ENCODE measurements at regions not wholly inside any gene's neighbourhood (a gene's known extent, or its start where the extent isn't known, plus 50 kb on each side); places are given as distances from the start of the nearest gene placed in this dataset.
A peak's percentile ranks its signal among the peaks of the same experiment; 100 is the strongest.

- H3K4ac ChIP-seq (replicated peaks; ENCODE audit: insufficient read length, low read depth, low read length), result no peak overlapping the region
- H3K56ac ChIP-seq (replicated peaks; ENCODE audit: insufficient read length, low read depth, low read length), result no peak overlapping the region
- no peak overlapping the region for H3K27ac ChIP-seq (ENCODE audit: low read depth, low read length)
- no peak overlapping the region for H2BK5ac ChIP-seq (ENCODE audit: low read depth, low read length)
- no peaks in the 10 kb centered on the region for H3K27me3 ChIP-seq (replicated peaks in 1 of 4; ENCODE audit: control insufficient read depth in 3 of 4, extremely low read depth in 1 of 4, insufficient read depth in 3 of 4, low read length in 3 of 4)
- WGBS, 2 experiments (ENCODE audit: extremely low coverage in 1 of 2, insufficient coverage in 1 of 2, insufficient read length in 1 of 2, insufficient replicate concordance in 2 of 2, low coverage in 1 of 2, low lambda C conversion rate in 2 of 2, missing lambda C conversion rate in 1 of 2), result 61% methylated on average over 1 of the region's 1 CpG; no CpG with 5 or more reads in 1 of the 2 experiments
- peak; percentile 30 to 42; a peak in 3 of 4 replicates for TF ChIP-seq RAD21 (IDR thresholded peaks at IDR 0.05 in 1 of 2, conservative IDR thresholded peaks at IDR 0.05 in 1 of 2; ENCODE audit: low read depth in 2 of 2, low read length in 2 of 2)
- TF ChIP-seq, protein P1, sequence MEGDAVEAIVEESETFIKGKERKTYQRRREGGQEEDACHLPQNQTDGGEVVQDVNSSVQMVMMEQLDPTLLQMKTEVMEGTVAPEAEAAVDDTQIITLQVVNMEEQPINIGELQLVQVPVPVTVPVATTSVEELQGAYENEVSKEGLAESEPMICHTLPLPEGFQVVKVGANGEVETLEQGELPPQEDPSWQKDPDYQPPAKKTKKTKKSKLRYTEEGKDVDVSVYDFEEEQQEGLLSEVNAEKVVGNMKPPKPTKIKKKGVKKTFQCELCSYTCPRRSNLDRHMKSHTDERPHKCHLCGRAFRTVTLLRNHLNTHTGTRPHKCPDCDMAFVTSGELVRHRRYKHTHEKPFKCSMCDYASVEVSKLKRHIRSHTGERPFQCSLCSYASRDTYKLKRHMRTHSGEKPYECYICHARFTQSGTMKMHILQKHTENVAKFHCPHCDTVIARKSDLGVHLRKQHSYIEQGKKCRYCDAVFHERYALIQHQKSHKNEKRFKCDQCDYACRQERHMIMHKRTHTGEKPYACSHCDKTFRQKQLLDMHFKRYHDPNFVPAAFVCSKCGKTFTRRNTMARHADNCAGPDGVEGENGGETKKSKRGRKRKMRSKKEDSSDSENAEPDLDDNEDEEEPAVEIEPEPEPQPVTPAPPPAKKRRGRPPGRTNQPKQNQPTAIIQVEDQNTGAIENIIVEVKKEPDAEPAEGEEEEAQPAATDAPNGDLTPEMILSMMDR (IDR thresholded peaks at IDR 0.05; ENCODE audit: control extremely low read depth in 1 of 3, insufficient read depth in 1 of 3, low read depth in 1 of 3, low read length in 3 of 3), result peak in 2 of 3 experiments; percentile 18 to 25; a peak in 2 of 4 replicates
- no peak for TF ChIP-seq TBP (IDR thresholded peaks at IDR 0.05; ENCODE audit: low read depth, low read length)
- no peak overlapping the region for H2BK12ac ChIP-seq (ENCODE audit: low read depth, low read length)
- H4K5ac ChIP-seq (ENCODE audit: insufficient read length, low read depth, low read length), result no peak overlapping the region
- peaks cover 0 to 6% of the 10 kb centered on the region in 2 experiments; a peak in 2 of 4 replicates for H3K9me3 ChIP-seq (ENCODE audit: insufficient read depth in 2 of 2, low read depth in 1 of 2, low read length in 1 of 2)
- no peak overlapping the region for H4K91ac ChIP-seq (replicated peaks; ENCODE audit: insufficient read length, low read length)
- no peak overlapping the region for H3K18ac ChIP-seq (ENCODE audit: extremely low read depth, low read length)
- no peaks in the 10 kb centered on the region for H3K79me2 ChIP-seq (ENCODE audit: control insufficient read depth in 1 of 2, insufficient read depth in 2 of 2, low read length in 2 of 2)
- ChIA-PET CTCF (ENCODE audit: partially characterized antibody) (interaction anchor here (0.6 to 3.3 kb wide), 21 partner anchors 9 to 771 kb away, joined by 3 to 16 read pairs (median 3); no protein-coding TSS in a partner anchor), POLR2A (ENCODE audit: partially characterized antibody) (no interaction called here)
- no peaks in the 10 kb centered on the region for H4K20me1 ChIP-seq (replicated peaks in 1 of 2; ENCODE audit: control insufficient read depth in 1 of 2, insufficient read depth in 2 of 2, low read length in 2 of 2)
- H3K36me3 ChIP-seq (ENCODE audit: control insufficient read depth in 2 of 4, insufficient read depth in 4 of 4, low read length in 3 of 4), result no peaks in the 10 kb centered on the region
- H3K23ac ChIP-seq (ENCODE audit: insufficient read length), result no peak overlapping the region
- no peak overlapping the region for H2BK20ac ChIP-seq (ENCODE audit: low read length)
- no peak overlapping the region for H4K8ac ChIP-seq (ENCODE audit: extremely low read depth, insufficient read depth, low read length)
- no peak overlapping the region for H3K9ac ChIP-seq (replicated peaks in 1 of 4; ENCODE audit: extremely low read depth in 1 of 4, low read depth in 3 of 4, low read length in 3 of 4)
- no peak overlapping the region for H3K4me3 ChIP-seq (ENCODE audit: extremely low read depth in 1 of 4, insufficient read depth in 2 of 4, low read depth in 3 of 4, low read length in 4 of 4)
- FAIRE-seq (no peak), DNase-seq (ENCODE audit: low read depth in 1 of 2, low spot score in 2 of 2) (no peak)
- H3K4me2 ChIP-seq (ENCODE audit: insufficient read depth in 1 of 2, low read depth in 2 of 2, low read length in 2 of 2), result no peak overlapping the region
- H3K4me1 ChIP-seq (replicated peaks in 1 of 4; ENCODE audit: control insufficient read depth in 3 of 4, insufficient read depth in 4 of 4, low read length in 3 of 4), result no peaks in the 10 kb centered on the region
- H2AK5ac ChIP-seq (ENCODE audit: low read depth, low read length), result no peak overlapping the region
- no peak overlapping the region for H2AFZ ChIP-seq (ENCODE audit: low read length)
- no peaks in the 10 kb centered on the region for H3K79me1 ChIP-seq (ENCODE audit: low read depth, low read length)
- H3K14ac ChIP-seq (ENCODE audit: insufficient read length), result no peak overlapping the region
- H3K23me2 ChIP-seq (ENCODE audit: low read depth, low read length), result no peaks in the 10 kb centered on the region
- H2BK120ac ChIP-seq (replicated peaks; ENCODE audit: low read depth, low read length), result no peak overlapping the region
- H2BK15ac ChIP-seq (ENCODE audit: low read length), result no peak overlapping the region
These were observed 460.5 kb downstream of the ZNF385D start for GRCh38 chr3:21290557-21290956.
